ENCODE measurements at regions not wholly inside any gene's neighbourhood (a gene's known extent, or its start where the extent isn't known, plus 50 kb on each side); places are given as distances from the start of the nearest gene placed in this dataset.

- TF ChIP-seq CTCF (conservative IDR thresholded peaks at IDR 0.05 in 1 of 2, IDR thresholded peaks at IDR 0.05 in 1 of 2; ENCODE audit: low read depth in 1 of 2, low read length in 2 of 2): no peak
- TF ChIP-seq EZH2 (IDR thresholded peaks at IDR 0.05; ENCODE audit: low read length, missing control alignments): no peak
Measured at GRCh38 chr18:61963705-61964104, 70.9 kb upstream of the RNF152 start.
